Thoracic aorta (tissue), 2 donors: ENCODE measurements at regions not wholly inside any gene's neighbourhood (a gene's known extent, or its start where the extent isn't known, plus 50 kb on each side); places are given as distances from the start of the nearest gene placed in this dataset.

Source experiments
- ATAC-seq: fragments of 150-250 bp; one replicate; pipeline ENCODE4 v1.8.0; 2017; ENCODE audit warnings: low read depth; ENCODE audit not compliant: insufficient number of reproducible peaks, low FRiP score
- DNase-seq: peaks from one replicate; pipeline ENCODE4 v3.0.0-alpha.2; 2020; ENCODE audit warnings: low spot score
- H3K27ac ChIP-seq, 2 donors: fragments of 200-600 bp; sonication (generic); 1 replicate in 1 of 2; 2 replicates in 1 of 2; pipeline ENCODE4 v1.5.1; 2016; ENCODE audit warnings: mild to moderate bottlenecking in 2 of 2, moderate library complexity in 2 of 2
- H3K27me3 ChIP-seq: fragments of 200-600 bp; sonication (generic); replicated peaks from 2 replicates; pipeline ENCODE4 v1.6.0; 2016; ENCODE audit warnings: mild to moderate bottlenecking; ENCODE audit not compliant: insufficient read depth
- H3K36me3 ChIP-seq: fragments of 200-600 bp; sonication (generic); one replicate; pipeline ENCODE4 v1.5.1; 2016
- H3K4me1 ChIP-seq, 2 donors: fragments of 200-600 bp; sonication (generic); 1 replicate in 1 of 2; 2 replicates in 1 of 2; pipeline versions ENCODE4 v1.5.1 to v1.6.0; 2016; ENCODE audit warnings: low read depth in 2 of 2, mild to moderate bottlenecking in 1 of 2; ENCODE audit not compliant: control insufficient read depth in 1 of 2
- H3K4me3 ChIP-seq: fragments of 200-600 bp; sonication (generic); 2 replicates; pipeline ENCODE4 v1.5.1; 2016; ENCODE audit warnings: mild to moderate bottlenecking
- H3K9me3 ChIP-seq: fragments of 200-600 bp; sonication (generic); 2 replicates; pipeline ENCODE4 v1.5.1; 2016
- CTCF ChIP-seq: fragments of 200-600 bp; sonication (generic); IDR thresholded peaks from one replicate; pipeline ENCODE4 v1.5.1; 2019; ENCODE audit warnings: antibody characterized with exemption

GRCh38 chr1:90396917-90397316 lies 320.2 kb downstream of the BARHL2 start:
- no peak for DNase-seq
- H3K36me3 ChIP-seq, result no peaks in the 10 kb centered on the region
- no peak overlapping the region for H3K27ac ChIP-seq
- no peak for ATAC-seq
- H3K4me1 ChIP-seq, result no peaks in the 10 kb centered on the region
- H3K27me3 ChIP-seq, result no peaks in the 10 kb centered on the region
- TF ChIP-seq CTCF, result no peak
- no peak overlapping the region for H3K4me3 ChIP-seq
- no peaks in the 10 kb centered on the region for H3K9me3 ChIP-seq

GRCh38 chr1:90394247-90394646 lies 322.9 kb downstream of the BARHL2 start:
- H3K36me3 ChIP-seq, result no peaks in the 10 kb centered on the region
- H3K4me1 ChIP-seq, result no peaks in the 10 kb centered on the region
- no peaks in the 10 kb centered on the region for H3K9me3 ChIP-seq
- no peak overlapping the region for H3K4me3 ChIP-seq
- no peak for TF ChIP-seq CTCF
- no peaks in the 10 kb centered on the region for H3K27me3 ChIP-seq
- ATAC-seq, result no peak
- no peak for DNase-seq
- H3K27ac ChIP-seq, result no peak overlapping the region

DNA sequence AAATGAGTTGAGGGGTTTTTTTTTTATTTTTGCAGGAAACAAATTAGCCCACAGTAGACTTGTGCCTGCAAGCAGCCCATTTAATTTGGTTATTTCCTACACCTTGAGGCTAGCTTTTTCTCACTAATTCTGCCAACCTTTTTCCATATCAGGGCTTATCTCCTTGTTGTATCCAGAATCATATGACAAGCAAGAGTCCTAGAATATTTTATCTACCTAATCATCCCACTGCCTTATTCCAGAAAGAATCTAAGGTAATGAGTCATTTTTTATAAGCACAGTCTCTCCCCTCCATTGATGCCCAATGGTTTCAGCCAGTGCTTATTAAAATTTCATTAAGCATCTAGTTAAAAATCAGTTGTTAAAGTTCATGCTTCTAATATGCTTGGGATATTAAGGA lies 324.1 kb downstream of the BARHL2 start:
- Histone ChIP-seq H3K4me3 (no peak overlapping the region), H3K27me3 (no peaks in the 10 kb centered on the region), H3K4me1 (peaks cover under 1 to 5% of the 10 kb centered on the region in 2 donors), H3K36me3 (no peaks in the 10 kb centered on the region), H3K9me3 (no peaks in the 10 kb centered on the region), H3K27ac (no peak overlapping the region)
- DNase-seq (no peak), ATAC-seq (no peak)
- TF ChIP-seq CTCF, result no peak

DNA sequence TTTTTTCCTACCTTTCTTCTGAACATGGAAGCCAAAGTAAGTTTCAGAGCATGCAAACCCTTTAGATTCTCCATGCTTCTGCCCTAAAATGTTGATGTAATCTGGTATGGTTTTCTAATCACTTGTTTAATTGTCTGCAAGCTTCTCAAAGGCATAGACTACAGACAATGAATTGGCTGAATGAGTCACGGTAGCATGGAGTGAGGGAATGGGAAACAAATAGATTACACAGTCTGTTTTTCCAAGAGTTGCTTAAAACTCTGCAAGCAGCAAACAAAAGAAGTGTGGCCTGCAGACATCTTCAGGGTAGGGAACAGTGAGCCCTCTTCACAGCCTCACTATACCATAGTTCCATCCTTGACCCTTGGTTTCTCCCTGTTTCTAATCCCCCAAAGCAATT lies 326.0 kb downstream of the BARHL2 start:
- Histone ChIP-seq H3K27me3 (no peaks in the 10 kb centered on the region), H3K4me1 (peaks cover 5 to 22% of the 10 kb centered on the region in 2 donors), H3K27ac (no peak overlapping the region), H3K9me3 (no peaks in the 10 kb centered on the region), H3K36me3 (no peaks in the 10 kb centered on the region), H3K4me3 (no peak overlapping the region)
- TF ChIP-seq CTCF, result no peak
- ATAC-seq, result no peak
- DNase-seq, result no peak

DNA sequence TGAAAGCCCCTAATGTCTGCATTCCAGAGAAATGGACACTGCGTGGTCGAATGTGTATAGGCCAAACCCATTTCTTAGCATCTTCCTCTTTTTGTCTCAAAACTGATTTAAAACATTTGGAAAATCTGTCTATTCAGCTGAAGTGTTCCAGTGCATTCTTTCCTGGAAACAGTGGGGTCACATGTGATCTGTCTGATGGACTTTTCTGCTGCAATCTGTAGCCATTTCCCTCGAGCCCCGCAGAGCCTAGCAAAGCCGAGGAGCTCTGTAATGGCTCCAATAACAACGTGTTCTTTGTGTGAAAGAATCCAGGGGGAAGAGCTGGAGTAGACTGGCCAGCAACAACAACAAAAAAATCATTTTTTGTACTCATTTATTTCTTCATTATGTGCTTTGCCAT lies 329.3 kb downstream of the BARHL2 start:
- Histone ChIP-seq H3K36me3 (no peaks in the 10 kb centered on the region), H3K9me3 (no peaks in the 10 kb centered on the region), H3K27ac (peak overlapping the region; percentile 51 to 61), H3K4me3 (no peak overlapping the region), H3K4me1 (peaks cover 5 to 22% of the 10 kb centered on the region in 2 donors), H3K27me3 (no peaks in the 10 kb centered on the region)
- DNase-seq, result no peak
- no peak for ATAC-seq
- TF ChIP-seq CTCF, result no peak
